GM12878 (cell line): ENCODE measurements at regions not wholly inside any gene's neighbourhood (a gene's known extent, or its start where the extent isn't known, plus 50 kb on each side); places are given as distances from the start of the nearest gene placed in this dataset.

ENCODE experiments used
- ATAC-seq: fragments of 200-7000 bp; cut with Tn5 transposase; 3 replicates; pipeline ENCODE4 v1.9.1; 2020; ENCODE audit warnings: mild to moderate bottlenecking, moderate library complexity
- BruUV-seq: library from RNA; stranded (reverse); fragments of 400-500 nt; replicated peaks from 2 replicates; lab custom pipeline; 2021; lab: Mats Ljungman, UMichigan
- CTCF ChIA-PET: fragments of 300-600 bp; sonication (Branson Sonifier 250); formaldehyde crosslinking; extraction: SDS; loops from one replicate; lab custom pipeline; 2021; ENCODE audit warnings: inconsistent platforms; lab: Yijun Ruan, JAX
- POLR2A ChIA-PET: fragments of 350-600 bp; formaldehyde crosslinking; extraction: SDS; loops from one replicate; lab custom pipeline; 2021; ENCODE audit warnings: inconsistent platforms; lab: Charles Lee
- RAD21 ChIA-PET: fragments of 300-600 bp; sonication (Branson Sonifier 250); formaldehyde crosslinking; loops from one replicate; lab custom pipeline; 2023; ENCODE audit warnings: antibody characterized with exemption; ENCODE audit not compliant: unreplicated experiment; lab: Charles Lee
- SMC1A ChIA-PET: fragments of 300-600 bp; sonication (Branson Sonifier 250); formaldehyde crosslinking; loops from one replicate; lab custom pipeline; 2023; ENCODE audit not compliant: unreplicated experiment, uncharacterized antibody; lab: Charles Lee
- DNase-seq: peaks from one replicate; pipeline ENCODE4 v3.0.0-alpha.2; 2011; ENCODE audit warnings: low read depth, low spot score
- FAIRE-seq: peaks from 3 replicates; lab custom pipeline; 2011; peaks lifted over from hg19 to GRCh38; lab: Jason Lieb, UNC
- H2AFZ ChIP-seq: 2 replicates; pipeline ENCODE4 v1.6.0; 2011; ENCODE audit warnings: low read depth, low read length, control low read depth; ENCODE audit not compliant: control insufficient read depth
- H3K27ac ChIP-seq: 2 replicates; pipeline ENCODE4 v1.5.1; 2011; ENCODE audit warnings: control low read depth; ENCODE audit not compliant: control insufficient read depth, insufficient read depth
- H3K27me3 ChIP-seq, 2 experiments: replicated peaks in 1 of 2; 2 replicates each; pipeline versions ENCODE4 v1.6.0 to v1.6.1; 2011; ENCODE audit warnings: low read length in 1 of 2; ENCODE audit not compliant: control insufficient read depth in 2 of 2, insufficient read depth in 2 of 2
- H3K36me3 ChIP-seq, 2 experiments: 2 replicates each; pipeline ENCODE4 v1.5.1; 2011; ENCODE audit warnings: low read length in 1 of 2; ENCODE audit not compliant: control insufficient read depth in 2 of 2, insufficient read depth in 2 of 2
- H3K4me1 ChIP-seq: 2 replicates; pipeline ENCODE4 v1.6.1; 2011; ENCODE audit warnings: mild to moderate bottlenecking, low read length, moderate library complexity, mixed read lengths; ENCODE audit not compliant: control insufficient read depth, insufficient read depth
- H3K4me2 ChIP-seq: 2 replicates; pipeline ENCODE4 v1.6.0; 2011; ENCODE audit warnings: control low read depth; ENCODE audit not compliant: control insufficient read depth, insufficient read depth
- H3K4me3 ChIP-seq: fragments of 200-600 bp; sonication (generic); 2 replicates; pipeline ENCODE4 v1.5.1; 2016
- H3K79me2 ChIP-seq: 2 replicates; pipeline ENCODE4 v1.6.0; 2011; ENCODE audit warnings: low read length; ENCODE audit not compliant: control insufficient read depth, insufficient read depth
- H3K9ac ChIP-seq: 2 replicates; pipeline ENCODE4 v1.8.0; 2011; ENCODE audit warnings: low read length, control low read depth, mixed read lengths; ENCODE audit not compliant: control insufficient read depth, insufficient read depth
- H3K9me3 ChIP-seq: replicated peaks from 3 replicates; pipeline ENCODE4 v1.5.1; 2011; ENCODE audit warnings: mild to moderate bottlenecking, low read length; ENCODE audit not compliant: control insufficient read depth, insufficient read depth
- H4K20me1 ChIP-seq: 2 replicates; pipeline ENCODE4 v1.6.0; 2011; ENCODE audit not compliant: control insufficient read depth, insufficient read depth
- EZH2 ChIP-seq: IDR thresholded peaks from 2 replicates; pipeline ENCODE4 v1.6.1; 2012; ENCODE audit warnings: low read depth, mild to moderate bottlenecking, control low read depth, inconsistent platforms, low read length, borderline replicate concordance; ENCODE audit not compliant: control insufficient read depth
- IKZF1 ChIP-seq: fragments of 450-650 bp; conservative IDR thresholded peaks from 2 replicates; pipeline ENCODE4 v1.6.1; 2017; ENCODE audit warnings: antibody characterized with exemption, mild to moderate bottlenecking
- MEF2B ChIP-seq: fragments of 450-650 bp; IDR thresholded peaks from 2 replicates; pipeline ENCODE4 v1.6.1; 2018; ENCODE audit warnings: mild to moderate bottlenecking, moderate library complexity; ENCODE audit not compliant: partially characterized antibody, poor library complexity, severe bottlenecking
- MXI1 ChIP-seq: fragments of 150-350 bp; IDR thresholded peaks from 2 replicates; pipeline ENCODE4 v1.6.1; 2011; ENCODE audit warnings: low read depth, mild to moderate bottlenecking, inconsistent platforms, low read length, improper control_type of control experiment
- NBN ChIP-seq: fragments of 450-650 bp; IDR thresholded peaks from 2 replicates; pipeline ENCODE4 v1.6.1; 2016
- NR2C2 ChIP-seq: IDR thresholded peaks from 2 replicates; pipeline ENCODE4 v1.6.1; 2011; ENCODE audit warnings: borderline replicate concordance, low read depth; ENCODE audit not compliant: control insufficient read depth, insufficient read length
- POLR2A ChIP-seq: IDR thresholded peaks from 2 replicates; pipeline ENCODE4 v1.6.1; 2011; ENCODE audit warnings: low read depth, mild to moderate bottlenecking, low read length
- ZBED1 ChIP-seq: IDR thresholded peaks from 2 replicates; pipeline ENCODE4 v1.6.1; 2016; ENCODE audit warnings: borderline replicate concordance
- WGBS: methylation state at CpG from one replicate; pipeline ENCODE4 v1.1.6; 2016; ENCODE audit warnings: low lambda C conversion rate; ENCODE audit not compliant: insufficient replicate concordance, insufficient coverage; ENCODE audit errors: missing lambda C conversion rate; 5-methylcytosine and 5-hydroxymethylcytosine counted together
- in situ Hi-C: fragments of 300-500 bp; cut with MboI; formaldehyde crosslinking; loops from 9 replicates; pipeline ENCODE4 v1.14.3; 2018; ENCODE audit warnings: mixed read lengths
- intact Hi-C: fragments of 100-400 bp; cut with micrococcal nuclease; formaldehyde crosslinking; loops from one replicate; pipeline ENCODE4 v1.14.2; 2022; ENCODE audit not compliant: unreplicated experiment
- TF ChIP-seq, protein P1 (sequence below): fragments of 450-650 bp; formaldehyde crosslinking; IDR thresholded peaks from 2 replicates; pipeline ENCODE4 v1.4.0; 2022; ENCODE audit warnings: mild to moderate bottlenecking, moderate library complexity
- TF ChIP-seq, protein P2 (sequence below): fragments of 450-650 bp; IDR thresholded peaks from 2 replicates; pipeline ENCODE4 v1.6.1; 2016; ENCODE audit warnings: mild to moderate bottlenecking
- TF ChIP-seq, protein P3 (sequence below), 3 experiments: IDR thresholded peaks in 2 of 3; conservative IDR thresholded peaks in 1 of 3; 2 replicates each; pipeline ENCODE4 v1.5.1; 2011; ENCODE audit warnings: low read depth in 3 of 3, low read length in 3 of 3, mild to moderate bottlenecking in 3 of 3, control low read depth in 2 of 3, moderate library complexity in 2 of 3, inconsistent platforms in 1 of 3, mixed read lengths in 1 of 3; ENCODE audit not compliant: control insufficient read depth in 2 of 3, insufficient read depth in 1 of 3; ENCODE audit errors: extremely low read depth in 1 of 3
- TF ChIP-seq, protein P4 (sequence below): fragments of 150-350 bp; IDR thresholded peaks from 2 replicates; pipeline ENCODE4 v1.6.1; 2014; ENCODE audit warnings: mild to moderate bottlenecking, low read depth, low read length

DNA sequence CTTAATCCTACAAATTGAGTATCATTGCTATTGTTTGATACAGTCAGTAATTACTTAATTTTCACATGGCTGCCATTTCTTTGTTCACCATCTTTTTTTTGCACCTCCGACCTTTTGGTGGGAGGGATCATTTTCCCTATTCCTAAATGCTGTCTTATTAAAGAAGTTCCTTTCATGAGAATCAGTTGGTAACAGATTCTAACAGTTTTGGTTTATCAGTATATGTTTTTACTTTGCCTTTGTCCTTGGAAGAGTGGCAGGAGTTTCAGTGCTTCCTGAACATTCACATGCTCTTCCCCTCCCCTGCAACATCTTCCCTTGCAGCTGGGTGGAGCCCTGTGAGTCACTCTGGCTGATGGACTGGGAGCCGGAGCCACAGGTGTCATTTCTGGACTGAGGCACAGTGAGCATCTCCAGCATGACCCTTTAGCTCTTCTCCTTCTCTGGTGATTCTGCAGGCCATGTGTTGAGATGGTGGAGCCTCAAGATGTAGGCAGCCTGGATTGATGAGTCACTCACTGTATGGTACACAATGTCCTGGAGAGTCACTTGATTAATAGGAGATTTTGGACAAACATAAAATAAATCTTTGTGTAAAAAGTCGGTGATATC, 217.7 kb downstream of the URB2 start:
- peak; percentile 48 for ATAC-seq
- Histone ChIP-seq H3K27ac (no peak overlapping the region), H3K4me2 (no peak overlapping the region), H3K79me2 (no peaks in the 10 kb centered on the region), H4K20me1 (no peaks in the 10 kb centered on the region), H3K9me3 (no peaks in the 10 kb centered on the region), H3K36me3 (no peaks in the 10 kb centered on the region), H3K9ac (no peak overlapping the region), H2AFZ (no peak overlapping the region), H3K4me3 (no peak overlapping the region), H3K4me1 (no peaks in the 10 kb centered on the region), H3K27me3 (no peaks in the 10 kb centered on the region; a peak in 1 of 4 replicates)
- intact Hi-C loops: loop anchor here (10.0 kb wide), 1 partner anchor 179 kb away; no protein-coding TSS in a partner anchor
- no peak for FAIRE-seq
- DNase-seq: no peak
- in situ Hi-C loops: no loop called here
- BruUV-seq: no TSS peak
- 51% methylated on average over 3 of the region's 3 CpGs for WGBS
- ChIA-PET POLR2A (no interaction called here), CTCF (interaction anchor here (0.6 to 1.0 kb wide), 2 partner anchors 10 to 183 kb away, joined by 3 read pairs; no protein-coding TSS in a partner anchor), SMC1A (no interaction called here), RAD21 (interaction anchor here (1.3 kb wide), 1 partner anchor 266 kb away, joined by 4 read pairs; no protein-coding TSS in a partner anchor)
- no peak for TF ChIP-seq MEF2B
- TF ChIP-seq IKZF1: no peak
- TF ChIP-seq, protein P1, sequence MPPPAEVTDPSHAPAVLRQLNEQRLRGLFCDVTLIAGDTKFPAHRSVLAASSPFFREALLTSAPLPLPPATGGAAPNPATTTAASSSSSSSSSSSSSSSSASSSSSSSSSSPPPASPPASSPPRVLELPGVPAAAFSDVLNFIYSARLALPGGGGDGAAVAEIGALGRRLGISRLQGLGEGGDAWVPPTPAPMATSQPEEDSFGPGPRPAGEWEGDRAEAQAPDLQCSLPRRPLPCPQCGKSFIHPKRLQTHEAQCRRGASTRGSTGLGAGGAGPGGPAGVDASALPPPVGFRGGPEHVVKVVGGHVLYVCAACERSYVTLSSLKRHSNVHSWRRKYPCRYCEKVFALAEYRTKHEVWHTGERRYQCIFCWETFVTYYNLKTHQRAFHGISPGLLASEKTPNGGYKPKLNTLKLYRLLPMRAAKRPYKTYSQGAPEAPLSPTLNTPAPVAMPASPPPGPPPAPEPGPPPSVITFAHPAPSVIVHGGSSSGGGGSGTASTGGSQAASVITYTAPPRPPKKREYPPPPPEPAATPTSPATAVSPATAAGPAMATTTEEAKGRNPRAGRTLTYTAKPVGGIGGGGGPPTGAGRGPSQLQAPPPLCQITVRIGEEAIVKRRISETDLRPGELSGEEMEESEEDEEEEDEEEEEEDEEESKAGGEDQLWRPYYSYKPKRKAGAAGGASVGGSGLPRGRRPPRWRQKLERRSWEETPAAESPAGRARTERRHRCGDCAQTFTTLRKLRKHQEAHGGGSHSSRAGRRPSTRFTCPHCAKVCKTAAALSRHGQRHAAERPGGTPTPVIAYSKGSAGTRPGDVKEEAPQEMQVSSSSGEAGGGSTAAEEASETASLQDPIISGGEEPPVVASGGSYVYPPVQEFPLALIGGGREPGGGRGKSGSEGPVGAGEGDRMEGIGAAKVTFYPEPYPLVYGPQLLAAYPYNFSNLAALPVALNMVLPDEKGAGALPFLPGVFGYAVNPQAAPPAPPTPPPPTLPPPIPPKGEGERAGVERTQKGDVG: no peak
- no peak for TF ChIP-seq MXI1
- TF ChIP-seq EZH2: no peak
- no peak for TF ChIP-seq NR2C2
- TF ChIP-seq, protein P2, sequence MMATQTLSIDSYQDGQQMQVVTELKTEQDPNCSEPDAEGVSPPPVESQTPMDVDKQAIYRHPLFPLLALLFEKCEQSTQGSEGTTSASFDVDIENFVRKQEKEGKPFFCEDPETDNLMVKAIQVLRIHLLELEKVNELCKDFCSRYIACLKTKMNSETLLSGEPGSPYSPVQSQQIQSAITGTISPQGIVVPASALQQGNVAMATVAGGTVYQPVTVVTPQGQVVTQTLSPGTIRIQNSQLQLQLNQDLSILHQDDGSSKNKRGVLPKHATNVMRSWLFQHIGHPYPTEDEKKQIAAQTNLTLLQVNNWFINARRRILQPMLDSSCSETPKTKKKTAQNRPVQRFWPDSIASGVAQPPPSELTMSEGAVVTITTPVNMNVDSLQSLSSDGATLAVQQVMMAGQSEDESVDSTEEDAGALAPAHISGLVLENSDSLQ: peak; percentile 6; the same call in 1 of the 2 replicates
- TF ChIP-seq NBN: no peak
- TF ChIP-seq, protein P3, sequence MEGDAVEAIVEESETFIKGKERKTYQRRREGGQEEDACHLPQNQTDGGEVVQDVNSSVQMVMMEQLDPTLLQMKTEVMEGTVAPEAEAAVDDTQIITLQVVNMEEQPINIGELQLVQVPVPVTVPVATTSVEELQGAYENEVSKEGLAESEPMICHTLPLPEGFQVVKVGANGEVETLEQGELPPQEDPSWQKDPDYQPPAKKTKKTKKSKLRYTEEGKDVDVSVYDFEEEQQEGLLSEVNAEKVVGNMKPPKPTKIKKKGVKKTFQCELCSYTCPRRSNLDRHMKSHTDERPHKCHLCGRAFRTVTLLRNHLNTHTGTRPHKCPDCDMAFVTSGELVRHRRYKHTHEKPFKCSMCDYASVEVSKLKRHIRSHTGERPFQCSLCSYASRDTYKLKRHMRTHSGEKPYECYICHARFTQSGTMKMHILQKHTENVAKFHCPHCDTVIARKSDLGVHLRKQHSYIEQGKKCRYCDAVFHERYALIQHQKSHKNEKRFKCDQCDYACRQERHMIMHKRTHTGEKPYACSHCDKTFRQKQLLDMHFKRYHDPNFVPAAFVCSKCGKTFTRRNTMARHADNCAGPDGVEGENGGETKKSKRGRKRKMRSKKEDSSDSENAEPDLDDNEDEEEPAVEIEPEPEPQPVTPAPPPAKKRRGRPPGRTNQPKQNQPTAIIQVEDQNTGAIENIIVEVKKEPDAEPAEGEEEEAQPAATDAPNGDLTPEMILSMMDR (IDR thresholded peaks at IDR 0.05 in 2 of 3, conservative IDR thresholded peaks at IDR 0.05 in 1 of 3; ENCODE audit: control insufficient read depth in 2 of 3, extremely low read depth in 1 of 3, insufficient read depth in 1 of 3, low read depth in 3 of 3, low read length in 3 of 3): peak; percentile 22 to 33 (median 30); a peak in 3 of 6 replicates
- no peak for TF ChIP-seq ZBED1
- TF ChIP-seq, protein P4, sequence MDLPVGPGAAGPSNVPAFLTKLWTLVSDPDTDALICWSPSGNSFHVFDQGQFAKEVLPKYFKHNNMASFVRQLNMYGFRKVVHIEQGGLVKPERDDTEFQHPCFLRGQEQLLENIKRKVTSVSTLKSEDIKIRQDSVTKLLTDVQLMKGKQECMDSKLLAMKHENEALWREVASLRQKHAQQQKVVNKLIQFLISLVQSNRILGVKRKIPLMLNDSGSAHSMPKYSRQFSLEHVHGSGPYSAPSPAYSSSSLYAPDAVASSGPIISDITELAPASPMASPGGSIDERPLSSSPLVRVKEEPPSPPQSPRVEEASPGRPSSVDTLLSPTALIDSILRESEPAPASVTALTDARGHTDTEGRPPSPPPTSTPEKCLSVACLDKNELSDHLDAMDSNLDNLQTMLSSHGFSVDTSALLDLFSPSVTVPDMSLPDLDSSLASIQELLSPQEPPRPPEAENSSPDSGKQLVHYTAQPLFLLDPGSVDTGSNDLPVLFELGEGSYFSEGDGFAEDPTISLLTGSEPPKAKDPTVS: no peak
- no peak for TF ChIP-seq POLR2A
